AG09309 (cell line): ENCODE measurements at regions not wholly inside any gene's neighbourhood (a gene's known extent, or its start where the extent isn't known, plus 50 kb on each side); places are given as distances from the start of the nearest gene placed in this dataset.

ENCODE experiments used
- DNase-seq: peaks from one replicate; pipeline ENCODE4 v3.0.0-alpha.2; 2010; ENCODE audit warnings: low read depth
- H3K4me3 ChIP-seq: 2 replicates; pipeline ENCODE4 v1.5.1; 2011; ENCODE audit warnings: mild to moderate bottlenecking, low read depth, low read length, moderate library complexity; ENCODE audit not compliant: control insufficient read depth
- CTCF ChIP-seq: IDR thresholded peaks from 2 replicates; pipeline ENCODE4 v1.5.1; 2011; ENCODE audit warnings: mild to moderate bottlenecking, low read depth, low read length, inconsistent platforms; ENCODE audit not compliant: insufficient read depth, control insufficient read depth; ENCODE audit errors: missing control alignments

GRCh38 chr22:46090036-46090591, 60.2 kb upstream of the PPARA start:
- peak overlapping the region; percentile 88 for H3K4me3 ChIP-seq
- TF ChIP-seq CTCF = no peak
- no peak for DNase-seq

GRCh38 chr22:46090631-46091201, 59.6 kb upstream of the PPARA start:
- no peak for TF ChIP-seq CTCF
- H3K4me3 ChIP-seq = peak overlapping the region; percentile 88; the same call in 1 of the 2 replicates
- DNase-seq = peak; percentile 84

- no peak for TF ChIP-seq CTCF
- no peak overlapping the region for H3K4me3 ChIP-seq
- no peak for DNase-seq
Measured at GRCh38 chr22:46091277-46091977, 58.9 kb upstream of the PPARA start.

GRCh38 chr22:46092011-46092410, 58.3 kb upstream of the PPARA start:
- no peak for DNase-seq
- H3K4me3 ChIP-seq = no peak overlapping the region
- no peak for TF ChIP-seq CTCF

- no peak overlapping the region for H3K4me3 ChIP-seq
- DNase-seq = no peak
- TF ChIP-seq CTCF = no peak
Measured at GRCh38 chr22:46092670-46093410, 57.5 kb upstream of the PPARA start.

GRCh38 chr22:46093796-46094195, 56.5 kb upstream of the PPARA start:
- TF ChIP-seq CTCF = no peak
- no peak overlapping the region for H3K4me3 ChIP-seq
- DNase-seq = no peak
